Left ventricle myocardium inferior (tissue), 1 donor: ENCODE measurements at regions not wholly inside any gene's neighbourhood (a gene's known extent, or its start where the extent isn't known, plus 50 kb on each side); places are given as distances from the start of the nearest gene placed in this dataset.

Experiments
- DNase-seq: peaks from one replicate; pipeline ENCODE4 v3.0.0-alpha.2; 2020
- H3K27ac ChIP-seq: fragments of 200-600 bp; replicated peaks from 2 replicates; pipeline ENCODE4 v1.8.0; 2021
- H3K27me3 ChIP-seq: fragments of 200-600 bp; 2 replicates; pipeline ENCODE4 v1.8.0; 2021; ENCODE audit warnings: low read depth
- H3K36me3 ChIP-seq: fragments of 200-600 bp; 2 replicates; pipeline ENCODE4 v1.8.0; 2021
- H3K4me1 ChIP-seq: fragments of 200-600 bp; 2 replicates; pipeline ENCODE4 v1.8.0; 2021
- H3K4me3 ChIP-seq: fragments of 200-600 bp; 2 replicates; pipeline ENCODE4 v1.8.0; 2021; ENCODE audit warnings: mild to moderate bottlenecking, moderate library complexity
- H3K9me3 ChIP-seq: fragments of 200-600 bp; replicated peaks from 2 replicates; pipeline ENCODE4 v1.8.0; 2021
- intact Hi-C: fragments of 100-400 bp; cut with micrococcal nuclease; formaldehyde crosslinking; loops from one replicate; pipeline ENCODE4 v1.11.0; 2022
- TF ChIP-seq, protein P1 (sequence below): fragments of 200-600 bp; IDR thresholded peaks from 2 replicates; pipeline ENCODE4 v1.8.0; 2021; ENCODE audit warnings: antibody characterized with exemption, mild to moderate bottlenecking, borderline replicate concordance
- donor health status: DM: no; HTN: yes; CAD: no; lungs with severe emphysema.

GRCh38 chr2:42908518-42909200, 116.3 kb upstream of the HAAO start:
- TF ChIP-seq, protein P1, sequence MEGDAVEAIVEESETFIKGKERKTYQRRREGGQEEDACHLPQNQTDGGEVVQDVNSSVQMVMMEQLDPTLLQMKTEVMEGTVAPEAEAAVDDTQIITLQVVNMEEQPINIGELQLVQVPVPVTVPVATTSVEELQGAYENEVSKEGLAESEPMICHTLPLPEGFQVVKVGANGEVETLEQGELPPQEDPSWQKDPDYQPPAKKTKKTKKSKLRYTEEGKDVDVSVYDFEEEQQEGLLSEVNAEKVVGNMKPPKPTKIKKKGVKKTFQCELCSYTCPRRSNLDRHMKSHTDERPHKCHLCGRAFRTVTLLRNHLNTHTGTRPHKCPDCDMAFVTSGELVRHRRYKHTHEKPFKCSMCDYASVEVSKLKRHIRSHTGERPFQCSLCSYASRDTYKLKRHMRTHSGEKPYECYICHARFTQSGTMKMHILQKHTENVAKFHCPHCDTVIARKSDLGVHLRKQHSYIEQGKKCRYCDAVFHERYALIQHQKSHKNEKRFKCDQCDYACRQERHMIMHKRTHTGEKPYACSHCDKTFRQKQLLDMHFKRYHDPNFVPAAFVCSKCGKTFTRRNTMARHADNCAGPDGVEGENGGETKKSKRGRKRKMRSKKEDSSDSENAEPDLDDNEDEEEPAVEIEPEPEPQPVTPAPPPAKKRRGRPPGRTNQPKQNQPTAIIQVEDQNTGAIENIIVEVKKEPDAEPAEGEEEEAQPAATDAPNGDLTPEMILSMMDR: no peak
- peaks cover 76% of the 10 kb centered on the region for H3K4me1 ChIP-seq
- intact Hi-C loops: no loop called here

DNA sequence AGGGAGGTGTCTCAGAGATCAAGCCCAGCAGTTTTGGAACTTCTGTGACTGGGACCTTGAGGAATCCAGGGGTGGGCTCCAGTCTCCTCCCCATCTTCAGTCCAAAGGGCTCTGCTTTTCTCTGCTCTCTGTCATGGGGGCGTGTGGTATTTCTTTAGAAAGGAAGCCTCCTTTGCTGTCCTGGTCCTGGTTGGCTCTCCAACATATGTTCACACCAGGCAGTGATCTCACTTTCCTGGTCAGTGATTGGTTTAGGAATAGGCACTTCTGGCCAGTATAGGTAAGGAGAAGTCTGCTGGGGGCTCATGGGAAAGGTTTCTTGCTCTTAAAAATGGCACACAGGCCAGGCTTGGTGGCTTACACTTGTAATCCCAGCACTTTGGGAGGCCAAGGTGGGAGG, 115.5 kb upstream of the HAAO start:
- intact Hi-C loops: no loop called here
- peaks cover 77% of the 10 kb centered on the region for H3K4me1 ChIP-seq
- DNase-seq: no peak
- no peaks in the 10 kb centered on the region for H3K36me3 ChIP-seq
- no peak overlapping the region for H3K4me3 ChIP-seq
- no peaks in the 10 kb centered on the region for H3K9me3 ChIP-seq
- no peaks in the 10 kb centered on the region for H3K27me3 ChIP-seq
- peak overlapping the region; percentile 88 for H3K27ac ChIP-seq
- TF ChIP-seq, protein P1: no peak

More at GRCh38 chr2:42908518-42909200, 116.3 kb upstream of the HAAO start:
- no peaks in the 10 kb centered on the region for H3K36me3 ChIP-seq
- no peaks in the 10 kb centered on the region for H3K27me3 ChIP-seq
- H3K9me3 ChIP-seq: no peaks in the 10 kb centered on the region
- peak overlapping the region; percentile 88 for H3K27ac ChIP-seq
- no peak for DNase-seq
- H3K4me3 ChIP-seq: no peak overlapping the region

- intact Hi-C loops: no loop called here
- H3K4me1 ChIP-seq: peaks cover 78% of the 10 kb centered on the region
- H3K9me3 ChIP-seq: no peaks in the 10 kb centered on the region
- peak overlapping the region; percentile 88 for H3K27ac ChIP-seq
- TF ChIP-seq, protein P1: no peak
- no peaks in the 10 kb centered on the region for H3K27me3 ChIP-seq
- H3K4me3 ChIP-seq: peak overlapping the region; percentile 36
- H3K36me3 ChIP-seq: no peaks in the 10 kb centered on the region
- DNase-seq: peak; percentile 70
Measured at GRCh38 chr2:42906557-42907411, 114.4 kb upstream of the HAAO start.

DNA sequence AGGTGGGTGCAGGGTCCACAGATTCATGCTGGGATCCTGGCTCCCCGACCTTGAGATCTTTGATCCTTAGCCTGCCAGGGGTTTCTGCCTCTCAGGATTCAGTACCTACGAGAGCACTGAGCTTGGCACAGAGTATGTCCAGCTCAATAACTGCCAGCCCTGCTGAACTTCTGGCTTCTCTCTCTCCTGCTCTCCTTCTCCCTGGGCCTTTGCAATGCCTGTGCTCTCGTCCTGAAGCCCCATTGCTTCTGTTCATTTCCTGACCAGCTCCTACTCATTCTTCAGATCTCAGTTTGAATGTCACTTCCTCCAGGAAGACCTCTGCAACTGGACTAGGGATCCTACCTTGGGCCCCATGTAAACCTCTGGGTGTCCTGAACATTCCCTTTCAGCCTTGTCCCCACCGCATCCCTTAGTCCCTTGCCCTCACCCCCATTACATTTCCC, 113.8 kb upstream of the HAAO start:
- Histone ChIP-seq H3K27me3 (no peaks in the 10 kb centered on the region), H3K36me3 (no peaks in the 10 kb centered on the region), H3K27ac (peak overlapping the region; percentile 88), H3K4me1 (peaks cover 83% of the 10 kb centered on the region), H3K9me3 (no peaks in the 10 kb centered on the region), H3K4me3 (peak overlapping the region; percentile 36)
- no peak for DNase-seq
- TF ChIP-seq, protein P1: no peak
- intact Hi-C loops: no loop called here

DNA sequence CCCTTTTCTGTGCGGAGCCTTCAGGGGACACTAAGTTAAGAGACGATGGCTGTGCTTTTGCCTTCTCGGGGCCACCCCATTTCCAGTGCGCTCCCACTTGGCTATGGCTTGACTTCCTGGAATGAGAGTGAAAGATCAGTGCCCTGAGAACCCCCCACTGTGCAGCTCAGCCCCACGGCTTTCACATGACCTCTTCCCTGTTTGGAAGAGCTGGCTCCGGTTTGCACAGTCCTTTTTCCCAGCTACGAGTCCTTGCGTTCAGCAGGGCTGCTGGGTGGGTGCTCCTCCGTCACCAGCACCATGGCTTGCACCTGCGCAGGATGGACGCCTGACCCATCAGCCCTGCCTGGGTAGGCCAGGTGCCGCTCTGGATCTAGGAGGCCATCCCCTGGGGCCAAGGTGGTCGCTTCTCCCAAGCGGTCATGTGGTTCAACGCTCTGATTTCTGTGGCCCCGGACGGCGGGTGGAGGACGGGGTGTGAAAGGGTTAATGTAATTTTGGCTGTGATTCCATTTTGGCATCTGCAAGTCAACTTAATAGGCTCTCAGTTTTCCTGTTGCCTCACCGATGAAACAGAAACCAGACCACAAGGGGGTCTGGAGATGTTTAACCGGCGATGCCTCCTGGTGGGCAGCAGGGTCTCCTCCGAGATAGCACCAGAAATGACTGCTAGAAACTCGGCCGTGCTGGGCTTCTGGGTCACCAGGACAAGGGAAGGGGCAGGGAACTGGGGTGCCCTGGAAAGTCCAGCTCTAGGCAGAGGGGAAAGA, 113.1 kb upstream of the HAAO start:
- TF ChIP-seq, protein P1: peak; percentile 54
- intact Hi-C loops: no loop called here
- Histone ChIP-seq H3K36me3 (no peaks in the 10 kb centered on the region), H3K4me1 (peaks cover 83% of the 10 kb centered on the region), H3K9me3 (no peaks in the 10 kb centered on the region), H3K4me3 (peak overlapping the region; percentile 36), H3K27me3 (no peaks in the 10 kb centered on the region), H3K27ac (peak overlapping the region; percentile 88)
- no peak for DNase-seq
